ENCODE measurements at regions not wholly inside any gene's neighbourhood (a gene's known extent, or its start where the extent isn't known, plus 50 kb on each side); places are given as distances from the start of the nearest gene placed in this dataset.

- Histone ChIP-seq H3K36me3 (ENCODE audit: control insufficient read depth in 2 of 2, extremely low read depth in 1 of 2, insufficient read depth in 2 of 2, low read length in 2 of 2) (no peaks in the 10 kb centered on the region), H3K4me2 (ENCODE audit: insufficient read depth, low read length) (no peak overlapping the region), H3K9me1 (replicated peaks; ENCODE audit: control insufficient read depth, extremely low read depth, insufficient read depth, low read length) (no peaks in the 10 kb centered on the region), H3K9ac (replicated peaks; ENCODE audit: extremely low read depth, insufficient read depth, low read length) (no peak overlapping the region), H2AFZ (ENCODE audit: low read depth, low read length) (no peak overlapping the region), H3K9me3 (replicated peaks; ENCODE audit: control insufficient read depth, insufficient read depth, low read length) (no peaks in the 10 kb centered on the region), H3K4me3 (replicated peaks in 1 of 3; ENCODE audit: insufficient read depth in 1 of 3, low read depth in 1 of 3, low read length in 3 of 3) (no peak overlapping the region), H4K20me1 (replicated peaks; ENCODE audit: control insufficient read depth, extremely low read depth, insufficient read depth, low read length) (no peaks in the 10 kb centered on the region), H3K27me3 (ENCODE audit: control insufficient read depth in 2 of 2, insufficient read depth in 2 of 2, low read length in 2 of 2) (no peaks in the 10 kb centered on the region), H3K27ac (ENCODE audit: insufficient read depth, low read depth, low read length) (no peak overlapping the region), H3K79me2 (ENCODE audit: control insufficient read depth, insufficient read depth, low read length) (no peaks in the 10 kb centered on the region), H3K4me1 (ENCODE audit: control insufficient read depth, extremely low read depth, insufficient read depth, low read length) (no peaks in the 10 kb centered on the region)
- TF ChIP-seq CTCF (IDR thresholded peaks at IDR 0.05; ENCODE audit: extremely low read depth in 1 of 2, insufficient read depth in 1 of 2, low read depth in 1 of 2, low read length in 2 of 2): no peak
- no peak for TF ChIP-seq MYC (IDR thresholded peaks at IDR 0.05; ENCODE audit: low read depth, low read length)
- TF ChIP-seq EZH2 (IDR thresholded peaks at IDR 0.05; ENCODE audit: borderline replicate concordance, low read depth, low read length, severe bottlenecking): no peak
- no peak for TF ChIP-seq JUN (IDR thresholded peaks at IDR 0.05; ENCODE audit: borderline replicate concordance, insufficient read depth, insufficient read length, low read depth)
- no peak for TF ChIP-seq GATA2 (IDR thresholded peaks at IDR 0.05; ENCODE audit: insufficient read depth, insufficient read length, low read depth, low read length)
- TF ChIP-seq MAX (IDR thresholded peaks at IDR 0.05; ENCODE audit: insufficient read depth, insufficient read length): no peak
- no peak for TF ChIP-seq POLR2AphosphoS5 (IDR thresholded peaks at IDR 0.05; ENCODE audit: insufficient read depth, low read depth, low read length)
- no peak for TF ChIP-seq POLR2A (IDR thresholded peaks at IDR 0.05; ENCODE audit: low read depth, low read length)
- TF ChIP-seq FOS (IDR thresholded peaks at IDR 0.05; ENCODE audit: borderline replicate concordance, insufficient read depth, low read length): no peak
- DNase-seq (ENCODE audit: low read depth, low spot score) (no peak), FAIRE-seq (no peak)
- POLR2A ChIA-PET: no interaction called here
- BruUV-seq (replicated peaks): no TSS peak
- CTCF ChIA-PET: no interaction called here
- intact Hi-C loops (cut with micrococcal nuclease) (no loop called here), dilution Hi-C loops (cut with MboI; ENCODE audit: extremely low pct_ligation_motif_present, low sequenced_read_pairs) (no loop called here)
Observed at GRCh38 chr3:152902141-152902669, 67.3 kb downstream of the P2RY1 start.
